SK-N-SH (cell line): ENCODE measurements at regions not wholly inside any gene's neighbourhood (a gene's known extent, or its start where the extent isn't known, plus 50 kb on each side); places are given as distances from the start of the nearest gene placed in this dataset.

Experiments
- CTCF ChIA-PET: fragments of 300-600, 350-600 bp; formaldehyde crosslinking; extraction: SDS; loops from one replicate; lab custom pipeline; 2021; lab: Yijun Ruan, JAX
- POLR2A ChIA-PET: fragments of 350-600 bp; sonication (Branson Sonifier 250); formaldehyde crosslinking; extraction: SDS; loops from one replicate; lab custom pipeline; 2020; ENCODE audit warnings: antibody characterized with exemption, inconsistent platforms; lab: Yijun Ruan, JAX
- DNase-seq: peaks from one replicate; pipeline ENCODE4 v3.0.0; 2012
- H2AFZ ChIP-seq: fragments of 200-600 bp; sonication (generic); 2 replicates; pipeline ENCODE4 v1.8.1; 2016; ENCODE audit warnings: antibody characterized with exemption, mild to moderate bottlenecking, low read depth
- H3F3A ChIP-seq: fragments of 200-600 bp; sonication (generic); replicated peaks from 2 replicates; pipeline ENCODE3; 2016; ENCODE audit warnings: antibody characterized with exemption, mild to moderate bottlenecking; ENCODE audit not compliant: insufficient read depth
- H3K27ac ChIP-seq, 2 experiments: fragments of 200-500 bp in 1 of 2; fragments of 200-600 bp in 1 of 2; sonication (Bioruptor generic) in 1 of 2; sonication (generic), shearing (Covaris generic) in 1 of 2; 2 replicates each; pipeline versions ENCODE4 v1.5.1 to v1.6.1; 2014 to 2016; ENCODE audit warnings: low read depth in 2 of 2, inconsistent platforms in 1 of 2, low read length in 1 of 2, mild to moderate bottlenecking in 1 of 2, mixed read lengths in 1 of 2
- H3K27me3 ChIP-seq: fragments of 200-600 bp; sonication (generic), shearing (Covaris generic); 2 replicates; pipeline ENCODE4 v1.6.1; 2016; ENCODE audit warnings: mixed run types; ENCODE audit not compliant: insufficient read depth
- H3K36me3 ChIP-seq, 2 experiments: fragments of 200-500 bp in 1 of 2; fragments of 200-600 bp in 1 of 2; sonication (Bioruptor generic) in 1 of 2; sonication (generic) in 1 of 2; replicated peaks in 1 of 2; 2 replicates each; pipeline versions ENCODE3 to v1.5.1; 2014 to 2016; ENCODE audit warnings: low read length in 1 of 2, mild to moderate bottlenecking in 1 of 2; ENCODE audit not compliant: insufficient read depth in 2 of 2, control insufficient read depth in 1 of 2
- H3K4me1 ChIP-seq, 2 experiments: fragments of 200-500 bp in 1 of 2; fragments of 200-600 bp in 1 of 2; sonication (Bioruptor generic) in 1 of 2; sonication (generic), shearing (Covaris generic) in 1 of 2; 2 replicates each; pipeline versions ENCODE4 v1.5.1 to v1.6.1; 2014 to 2016; ENCODE audit warnings: low read depth in 1 of 2, low read length in 1 of 2, mixed run types in 1 of 2; ENCODE audit not compliant: insufficient read depth in 2 of 2, control insufficient read depth in 1 of 2
- H3K4me2 ChIP-seq: fragments of 200-600 bp; sonication (generic), shearing (Covaris generic); 2 replicates; pipeline ENCODE4 v1.6.1; 2017; ENCODE audit warnings: mixed run types
- H3K4me3 ChIP-seq, 2 experiments: fragments of 200-500 bp in 1 of 2; fragments of 200-600 bp in 1 of 2; sonication (Bioruptor generic) in 1 of 2; sonication (generic), shearing (Covaris generic) in 1 of 2; 2 replicates each; pipeline versions ENCODE4 v1.5.1 to v1.8.1; 2014 to 2016; ENCODE audit warnings: low read depth in 2 of 2, inconsistent platforms in 1 of 2, low read length in 1 of 2, mild to moderate bottlenecking in 1 of 2, mixed read lengths in 1 of 2, moderate library complexity in 1 of 2
- H3K79me2 ChIP-seq: fragments of 200-600 bp; sonication (generic); 2 replicates; pipeline ENCODE4 v1.8.1; 2017; ENCODE audit warnings: mild to moderate bottlenecking; ENCODE audit not compliant: insufficient read depth
- H3K9ac ChIP-seq: fragments of 200-600 bp; sonication (generic); 2 replicates; pipeline ENCODE4 v1.6.1; 2017; ENCODE audit warnings: mixed run types
- H3K9me2 ChIP-seq: fragments of 200-600 bp; sonication (generic); 2 replicates; pipeline ENCODE4 v1.6.1; 2017; ENCODE audit warnings: mixed run types
- H3K9me3 ChIP-seq: fragments of 200-600 bp; sonication (generic); 2 replicates; pipeline ENCODE4 v1.6.1; 2017; ENCODE audit warnings: mixed run types, mild to moderate bottlenecking, moderate library complexity
- H4K20me1 ChIP-seq: fragments of 200-600 bp; sonication (generic); 2 replicates; pipeline ENCODE4 v1.6.1; 2017; ENCODE audit warnings: mild to moderate bottlenecking, mixed run types; ENCODE audit not compliant: insufficient read depth
- CTCF ChIP-seq: fragments of 200-600 bp; sonication (generic); IDR thresholded peaks from 2 replicates; pipeline ENCODE4 v1.6.1; 2017; ENCODE audit warnings: antibody characterized with exemption, mild to moderate bottlenecking, moderate library complexity
- ELF1 ChIP-seq: IDR thresholded peaks from 2 replicates; pipeline ENCODE4 v1.4.0; 2012
- EZH2phosphoT487 ChIP-seq: fragments of 200-600 bp; sonication (generic); IDR thresholded peaks from 2 replicates; pipeline ENCODE4 v1.6.1; 2017; ENCODE audit warnings: low read depth, mixed run types, mild to moderate bottlenecking, antibody characterized with exemption, moderate library complexity, borderline replicate concordance
- FOSL2 ChIP-seq: IDR thresholded peaks from 2 replicates; pipeline ENCODE4 v1.4.0; 2012; ENCODE audit warnings: low read depth, mild to moderate bottlenecking, moderate library complexity, borderline replicate concordance
- FOXM1 ChIP-seq: IDR thresholded peaks from 2 replicates; pipeline ENCODE4 v1.4.0; 2012; ENCODE audit warnings: low read depth, mild to moderate bottlenecking
- GABPA ChIP-seq: IDR thresholded peaks from 2 replicates; pipeline ENCODE4 v1.4.0; 2012; ENCODE audit warnings: low read depth, mild to moderate bottlenecking
- IRF3 ChIP-seq: fragments of 150-350 bp; IDR thresholded peaks from 2 replicates; pipeline ENCODE4 v1.6.1; 2016; ENCODE audit warnings: mild to moderate bottlenecking, low read depth, low read length
- MAX ChIP-seq: IDR thresholded peaks from 2 replicates; pipeline ENCODE4 v1.4.0; 2012; ENCODE audit warnings: low read depth
- MXI1 ChIP-seq: IDR thresholded peaks from 2 replicates; pipeline ENCODE4 v1.6.1; 2012; ENCODE audit warnings: mild to moderate bottlenecking, low read depth, low read length, improper control_type of control experiment
- NFIC ChIP-seq: IDR thresholded peaks from 2 replicates; pipeline ENCODE4 v1.4.0; 2012; ENCODE audit warnings: borderline replicate concordance
- POLR2AphosphoS5 ChIP-seq: IDR thresholded peaks from 2 replicates; pipeline ENCODE4 v1.6.1; 2012; ENCODE audit warnings: low read depth, low read length
- RAD21 ChIP-seq: IDR thresholded peaks from 2 replicates; pipeline ENCODE4 v1.6.1; 2012; ENCODE audit warnings: mild to moderate bottlenecking, low read length
- REST ChIP-seq: IDR thresholded peaks from 2 replicates; pipeline ENCODE4 v1.6.1; 2012; ENCODE audit warnings: mild to moderate bottlenecking, low read depth, low read length, moderate library complexity
- RFX5 ChIP-seq: IDR thresholded peaks from 2 replicates; pipeline ENCODE4 v1.6.1; 2012; ENCODE audit warnings: mild to moderate bottlenecking, improper control_type of control experiment, low read length
- RXRA ChIP-seq: IDR thresholded peaks from 2 replicates; pipeline ENCODE4 v1.4.0; 2012; ENCODE audit warnings: low read depth, mild to moderate bottlenecking, borderline replicate concordance
- SMC3 ChIP-seq: IDR thresholded peaks from 2 replicates; pipeline ENCODE4 v1.6.1; 2012; ENCODE audit warnings: low read depth, low read length, improper control_type of control experiment
- TAF1 ChIP-seq: IDR thresholded peaks from 2 replicates; pipeline ENCODE4 v1.6.1; 2012; ENCODE audit warnings: low read depth, mild to moderate bottlenecking, low read length, moderate library complexity, borderline replicate concordance
- TCF12 ChIP-seq: IDR thresholded peaks from 2 replicates; pipeline ENCODE4 v1.4.0; 2012
- WGBS: methylation state at CpG from one replicate; pipeline ENCODE4 v1.1.6; 2017; ENCODE audit warnings: low lambda C conversion rate; 5-methylcytosine and 5-hydroxymethylcytosine counted together
- TF ChIP-seq, protein P1 (sequence below): IDR thresholded peaks from 2 replicates; pipeline ENCODE4; 2012

DNA sequence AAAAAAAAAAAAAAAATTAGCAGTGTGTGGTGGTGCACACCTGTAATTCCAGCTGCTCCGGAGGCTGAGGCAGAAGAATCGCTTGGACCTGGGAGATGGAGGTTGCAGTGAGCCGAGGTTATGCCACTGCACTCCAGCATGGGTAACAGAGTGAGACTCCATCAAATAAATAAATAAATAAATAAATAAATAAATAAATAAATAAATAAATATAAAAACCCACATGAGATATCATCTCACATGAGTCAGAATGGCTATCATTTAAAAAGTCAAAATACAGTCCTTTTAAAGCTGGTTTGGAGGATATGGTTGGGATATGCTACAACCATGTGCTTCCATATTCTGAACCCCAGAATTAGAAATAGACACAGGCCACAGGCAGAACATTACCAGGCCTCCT, 114.3 kb downstream of the WSCD1 start:
- no peak overlapping the region for H3K4me3 ChIP-seq
- TF ChIP-seq RXRA (no peak), GABPA (no peak), MXI1 (no peak), TCF12 (no peak), RFX5 (no peak), FOXM1 (no peak), ELF1 (no peak), FOSL2 (no peak), RAD21 (no peak), EZH2phosphoT487 (no peak), CTCF (no peak), SMC3 (no peak), TAF1 (no peak), MAX (no peak), POLR2AphosphoS5 (no peak), IRF3 (no peak), NFIC (no peak), REST (no peak)
- TF ChIP-seq, protein P1, sequence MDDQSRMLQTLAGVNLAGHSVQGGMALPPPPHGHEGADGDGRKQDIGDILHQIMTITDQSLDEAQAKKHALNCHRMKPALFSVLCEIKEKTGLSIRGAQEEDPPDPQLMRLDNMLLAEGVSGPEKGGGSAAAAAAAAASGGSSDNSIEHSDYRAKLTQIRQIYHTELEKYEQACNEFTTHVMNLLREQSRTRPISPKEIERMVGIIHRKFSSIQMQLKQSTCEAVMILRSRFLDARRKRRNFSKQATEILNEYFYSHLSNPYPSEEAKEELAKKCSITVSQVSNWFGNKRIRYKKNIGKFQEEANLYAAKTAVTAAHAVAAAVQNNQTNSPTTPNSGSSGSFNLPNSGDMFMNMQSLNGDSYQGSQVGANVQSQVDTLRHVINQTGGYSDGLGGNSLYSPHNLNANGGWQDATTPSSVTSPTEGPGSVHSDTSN = no peak
- H3F3A ChIP-seq = no peaks in the 10 kb centered on the region
- WGBS = 61% methylated on average over 3 of the region's 3 CpGs
- no peaks in the 10 kb centered on the region for H3K36me3 ChIP-seq
- ChIA-PET POLR2A (no interaction called here), CTCF (no interaction called here)
- no peak overlapping the region for H3K4me2 ChIP-seq
- H3K4me1 ChIP-seq = no peaks in the 10 kb centered on the region
- no peak overlapping the region for H2AFZ ChIP-seq
- no peak overlapping the region for H3K27ac ChIP-seq
- no peak overlapping the region for H3K9ac ChIP-seq
- H3K9me2 ChIP-seq = no peaks in the 10 kb centered on the region
- H3K79me2 ChIP-seq = no peaks in the 10 kb centered on the region
- no peaks in the 10 kb centered on the region for H3K9me3 ChIP-seq
- no peak for DNase-seq
- no peaks in the 10 kb centered on the region for H4K20me1 ChIP-seq
- no peaks in the 10 kb centered on the region; the same call in 1 of the 2 replicates for H3K27me3 ChIP-seq
